CD14-positive monocyte (primary cell): ENCODE measurements at regions not wholly inside any gene's neighbourhood (a gene's known extent, or its start where the extent isn't known, plus 50 kb on each side); places are given as distances from the start of the nearest gene placed in this dataset.

ENCODE experiments used
- DNase-seq, 3 donors: peaks; one replicate each; pipeline ENCODE4 v3.0.0-alpha.2; 2011 to 2022
- H2AFZ ChIP-seq: 2 replicates; pipeline ENCODE4 v1.6.0; 2012; ENCODE audit warnings: mild to moderate bottlenecking, low read depth, low read length, inconsistent platforms; ENCODE audit not compliant: insufficient read depth, poor library complexity, severe bottlenecking
- H3K27ac ChIP-seq, 2 donors: 1 replicate in 1 of 2; 2 replicates in 1 of 2; pipeline ENCODE4 v1.5.1; 2012 to 2013; ENCODE audit warnings: low read length in 2 of 2, control low read depth in 1 of 2, inconsistent platforms in 1 of 2, low read depth in 1 of 2, mild to moderate bottlenecking in 1 of 2
- H3K27me3 ChIP-seq, 2 donors: one replicate each; pipeline versions ENCODE4 v1.6.0 to v1.6.1; 2011 to 2013; ENCODE audit warnings: low read length in 2 of 2; ENCODE audit not compliant: control insufficient read depth in 2 of 2, insufficient read depth in 2 of 2
- H3K36me3 ChIP-seq, 2 donors: replicated peaks in 1 of 2; 1 replicate in 1 of 2; 2 replicates in 1 of 2; pipeline versions ENCODE4 v1.5.1 to v1.6.1; 2012 to 2013; ENCODE audit warnings: low read length in 2 of 2, control low read depth in 1 of 2, inconsistent platforms in 1 of 2, mild to moderate bottlenecking in 1 of 2; ENCODE audit not compliant: insufficient read depth in 2 of 2, control insufficient read depth in 1 of 2
- H3K4me1 ChIP-seq, 2 donors: 1 replicate in 1 of 2; 2 replicates in 1 of 2; pipeline versions ENCODE4 v1.5.1 to v1.6.1; 2012 to 2013; ENCODE audit warnings: low read length in 2 of 2, control low read depth in 1 of 2, inconsistent platforms in 1 of 2, mild to moderate bottlenecking in 1 of 2, moderate library complexity in 1 of 2; ENCODE audit not compliant: insufficient read depth in 2 of 2, control insufficient read depth in 1 of 2
- H3K4me2 ChIP-seq: replicated peaks from 2 replicates; pipeline ENCODE3; 2012; ENCODE audit warnings: low read length, moderate library complexity, mild to moderate bottlenecking; ENCODE audit not compliant: poor library complexity, severe bottlenecking; ENCODE audit errors: extremely low read depth
- H3K4me3 ChIP-seq, 3 experiments: fragments of 200-600 bp in 1 of 3; sonication (generic) in 1 of 3; replicated peaks in 1 of 3; 1 replicate in 2 of 3; 2 replicates in 1 of 3; pipeline ENCODE4 v1.5.1; 2011 to 2013; ENCODE audit warnings: low read length in 3 of 3, mild to moderate bottlenecking in 3 of 3, control low read depth in 2 of 3, low read depth in 2 of 3, inconsistent platforms in 1 of 3, moderate library complexity in 1 of 3
- H3K79me2 ChIP-seq: 2 replicates; pipeline ENCODE4 v1.6.0; 2012; ENCODE audit warnings: mild to moderate bottlenecking, control low read depth, inconsistent platforms, low read length, moderate library complexity; ENCODE audit not compliant: insufficient read depth
- H3K9ac ChIP-seq: 2 replicates; pipeline ENCODE4 v1.6.0; 2017; ENCODE audit warnings: low read length, mild to moderate bottlenecking; ENCODE audit not compliant: insufficient read depth, poor library complexity, severe bottlenecking
- H3K9me3 ChIP-seq, 2 donors: replicated peaks in 1 of 2; 1 replicate in 1 of 2; 2 replicates in 1 of 2; pipeline versions ENCODE4 v1.5.1 to v1.6.1; 2012 to 2013; ENCODE audit warnings: low read length in 2 of 2, control low read depth in 1 of 2; ENCODE audit not compliant: control insufficient read depth in 1 of 2, insufficient read depth in 1 of 2
- H4K20me1 ChIP-seq: 2 replicates; pipeline ENCODE4 v1.6.0; 2012; ENCODE audit warnings: mild to moderate bottlenecking, low read length, control low read depth, moderate library complexity; ENCODE audit not compliant: insufficient read depth
- H3K27ac Mint-ChIP-seq, 7 donors: one replicate each; pipeline ENCODE4 v1.8.0; 2020; ENCODE audit warnings: mild to moderate bottlenecking in 7 of 7, mixed read lengths in 7 of 7, moderate library complexity in 6 of 7, inconsistent platforms in 2 of 7
- H3K27me3 Mint-ChIP-seq, 3 donors: one replicate each; pipeline ENCODE4 v1.8.0; 2021 to 2022; ENCODE audit warnings: low read depth in 3 of 3, mild to moderate bottlenecking in 3 of 3, mixed read lengths in 3 of 3, moderate library complexity in 3 of 3, inconsistent platforms in 1 of 3
- H3K36me3 Mint-ChIP-seq, 2 donors: one replicate each; pipeline ENCODE4 v1.8.0; 2020; ENCODE audit warnings: mixed read lengths in 2 of 2, inconsistent platforms in 1 of 2, mild to moderate bottlenecking in 1 of 2
- H3K4me1 Mint-ChIP-seq: one replicate; pipeline ENCODE4 v1.8.0; 2020; ENCODE audit warnings: mild to moderate bottlenecking, mixed read lengths
- H3K4me3 Mint-ChIP-seq, 2 donors: one replicate each; pipeline ENCODE4 v1.8.0; 2020; ENCODE audit warnings: mild to moderate bottlenecking in 2 of 2, mixed read lengths in 2 of 2, moderate library complexity in 1 of 2
- H3K9me3 Mint-ChIP-seq, 7 donors: one replicate each; pipeline ENCODE4 v1.8.0; 2020 to 2022; ENCODE audit warnings: mixed read lengths in 7 of 7, mild to moderate bottlenecking in 6 of 7, moderate library complexity in 6 of 7, inconsistent platforms in 2 of 7
- CTCF ChIP-seq: fragments of 200-600 bp; IDR thresholded peaks from one replicate; pipeline ENCODE4 v1.8.0; 2022; ENCODE audit warnings: antibody characterized with exemption, mild to moderate bottlenecking
- WGBS: methylation state at CpG from one replicate; pipeline ENCODE4 v1.1.5; 2013; ENCODE audit warnings: missing lambda C conversion rate; ENCODE audit not compliant: insufficient coverage; 5-methylcytosine and 5-hydroxymethylcytosine counted together
- intact Hi-C, 2 donors: fragments of 100-400 bp; cut with micrococcal nuclease; formaldehyde crosslinking; loops; one replicate each; pipeline versions ENCODE4 v1.15.0 to v1.15.1; 2023

GRCh38 chr3:159030138-159030670 is 228.3 kb downstream of the MFSD1 start:
- DNase-seq = no peak
- no peak for TF ChIP-seq CTCF
- intact Hi-C loops = no loop called here
- Histone ChIP-seq H3K4me3 (no peak overlapping the region), H4K20me1 (no peaks in the 10 kb centered on the region), H3K27ac (no peak overlapping the region), H2AFZ (no peak overlapping the region), H3K4me2 (no peak overlapping the region), H3K79me2 (no peaks in the 10 kb centered on the region), H3K27me3 (no peaks in the 10 kb centered on the region), H3K36me3 (no peaks in the 10 kb centered on the region), H3K4me1 (no peaks in the 10 kb centered on the region), H3K9me3 (peaks cover 9 to 11% of the 10 kb centered on the region in 2 donors), H3K9ac (no peak overlapping the region)
- H3K36me3 Mint-ChIP-seq = no peaks in the 10 kb centered on the region
- H3K4me3 Mint-ChIP-seq = no peak overlapping the region
- H3K27ac Mint-ChIP-seq = no peak overlapping the region
- H3K4me1 Mint-ChIP-seq = no peaks in the 10 kb centered on the region
- H3K9me3 Mint-ChIP-seq = peaks cover 0 to 10% (median 2%) of the 10 kb centered on the region in 7 donors
- no peaks in the 10 kb centered on the region for H3K27me3 Mint-ChIP-seq
- no CpG with 5 or more reads among the region's 1 CpG for WGBS

- Mint-ChIP-seq H3K27me3 (no peaks in the 10 kb centered on the region), H3K36me3 (no peaks in the 10 kb centered on the region), H3K4me3 (no peak overlapping the region), H3K9me3 (peaks cover 0 to 8% (median 1%) of the 10 kb centered on the region in 7 donors), H3K4me1 (no peaks in the 10 kb centered on the region), H3K27ac (no peak overlapping the region)
- Histone ChIP-seq H3K4me1 (no peaks in the 10 kb centered on the region), H4K20me1 (no peaks in the 10 kb centered on the region), H3K36me3 (no peaks in the 10 kb centered on the region), H3K9me3 (peaks cover 6 to 7% of the 10 kb centered on the region in 2 donors), H3K27ac (no peak overlapping the region), H2AFZ (no peak overlapping the region), H3K79me2 (no peaks in the 10 kb centered on the region), H3K4me2 (no peak overlapping the region), H3K4me3 (no peak overlapping the region), H3K9ac (no peak overlapping the region), H3K27me3 (no peaks in the 10 kb centered on the region)
- no peak for TF ChIP-seq CTCF
- WGBS = no CpG with 5 or more reads among the region's 6 CpGs
- no peak for DNase-seq
- intact Hi-C loops = no loop called here
Measured at GRCh38 chr3:159030886-159031679, 229.2 kb downstream of the MFSD1 start.
